ENCODE measurements at regions not wholly inside any gene's neighbourhood (a gene's known extent, or its start where the extent isn't known, plus 50 kb on each side); places are given as distances from the start of the nearest gene placed in this dataset.

GRCh38 chr6:99093456-99094190 is 145.9 kb upstream of the FBXL4 start:
- Mint-ChIP-seq H3K4me1 (ENCODE audit: low read depth, unreplicated experiment) (no peaks in the 10 kb centered on the region), H3K4me3 (ENCODE audit: low read depth, unreplicated experiment) (no peak overlapping the region), H3K9me3 (ENCODE audit: low read depth, unreplicated experiment) (no peaks in the 10 kb centered on the region), H3K36me3 (ENCODE audit: insufficient read depth, unreplicated experiment) (no peaks in the 10 kb centered on the region), H3K27ac (ENCODE audit: unreplicated experiment) (no peak overlapping the region), H3K27me3 (ENCODE audit: unreplicated experiment) (peaks cover 60% of the 10 kb centered on the region)
- DNase-seq: no peak
- BruUV-seq (replicated peaks): no TSS peak
- CTCF ChIA-PET: interaction anchor here (0.9 kb wide), 1 partner anchor 23 kb away, joined by 3 read pairs; no protein-coding TSS in a partner anchor
- intact Hi-C loops (cut with micrococcal nuclease; ENCODE audit: unreplicated experiment): no loop called here
- TF ChIP-seq, protein P1, sequence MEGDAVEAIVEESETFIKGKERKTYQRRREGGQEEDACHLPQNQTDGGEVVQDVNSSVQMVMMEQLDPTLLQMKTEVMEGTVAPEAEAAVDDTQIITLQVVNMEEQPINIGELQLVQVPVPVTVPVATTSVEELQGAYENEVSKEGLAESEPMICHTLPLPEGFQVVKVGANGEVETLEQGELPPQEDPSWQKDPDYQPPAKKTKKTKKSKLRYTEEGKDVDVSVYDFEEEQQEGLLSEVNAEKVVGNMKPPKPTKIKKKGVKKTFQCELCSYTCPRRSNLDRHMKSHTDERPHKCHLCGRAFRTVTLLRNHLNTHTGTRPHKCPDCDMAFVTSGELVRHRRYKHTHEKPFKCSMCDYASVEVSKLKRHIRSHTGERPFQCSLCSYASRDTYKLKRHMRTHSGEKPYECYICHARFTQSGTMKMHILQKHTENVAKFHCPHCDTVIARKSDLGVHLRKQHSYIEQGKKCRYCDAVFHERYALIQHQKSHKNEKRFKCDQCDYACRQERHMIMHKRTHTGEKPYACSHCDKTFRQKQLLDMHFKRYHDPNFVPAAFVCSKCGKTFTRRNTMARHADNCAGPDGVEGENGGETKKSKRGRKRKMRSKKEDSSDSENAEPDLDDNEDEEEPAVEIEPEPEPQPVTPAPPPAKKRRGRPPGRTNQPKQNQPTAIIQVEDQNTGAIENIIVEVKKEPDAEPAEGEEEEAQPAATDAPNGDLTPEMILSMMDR (IDR thresholded peaks at IDR 0.05; ENCODE audit: unreplicated experiment): no peak

DNA sequence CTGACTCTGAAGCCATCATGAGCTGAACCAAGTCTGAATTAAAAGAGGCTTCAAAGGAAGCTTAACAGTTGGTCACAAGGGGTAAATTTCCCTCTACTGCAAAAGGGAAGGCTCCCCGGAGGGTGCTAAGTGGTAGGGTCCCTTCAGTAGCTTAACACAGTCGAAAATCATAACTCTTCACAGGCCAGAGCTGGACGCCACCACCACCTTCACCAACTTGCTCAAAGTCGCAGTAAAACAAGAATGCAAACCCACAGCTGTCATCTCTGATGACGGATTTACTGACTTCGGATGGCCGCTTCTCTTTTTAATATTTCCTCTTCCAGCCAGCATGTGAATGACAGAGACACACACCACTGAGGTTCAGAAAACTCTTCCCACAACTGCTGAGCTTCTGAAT is 144.7 kb upstream of the FBXL4 start:
- H3K9me3 Mint-ChIP-seq (ENCODE audit: low read depth, unreplicated experiment): no peaks in the 10 kb centered on the region
- H3K4me3 Mint-ChIP-seq (ENCODE audit: low read depth, unreplicated experiment): no peak overlapping the region
- TF ChIP-seq, protein P1 (IDR thresholded peaks at IDR 0.05; ENCODE audit: unreplicated experiment): no peak
- CTCF ChIA-PET: interaction anchor here (0.9 kb wide), 1 partner anchor 24 kb away, joined by 3 read pairs; no protein-coding TSS in a partner anchor
- no peak overlapping the region for H3K27ac Mint-ChIP-seq (ENCODE audit: unreplicated experiment)
- H3K4me1 Mint-ChIP-seq (ENCODE audit: low read depth, unreplicated experiment): no peaks in the 10 kb centered on the region
- H3K36me3 Mint-ChIP-seq (ENCODE audit: insufficient read depth, unreplicated experiment): no peaks in the 10 kb centered on the region
- BruUV-seq (replicated peaks): no TSS peak
- H3K27me3 Mint-ChIP-seq (ENCODE audit: unreplicated experiment): peaks cover 60% of the 10 kb centered on the region
- no peak for DNase-seq
- intact Hi-C loops (cut with micrococcal nuclease; ENCODE audit: unreplicated experiment): no loop called here

DNA sequence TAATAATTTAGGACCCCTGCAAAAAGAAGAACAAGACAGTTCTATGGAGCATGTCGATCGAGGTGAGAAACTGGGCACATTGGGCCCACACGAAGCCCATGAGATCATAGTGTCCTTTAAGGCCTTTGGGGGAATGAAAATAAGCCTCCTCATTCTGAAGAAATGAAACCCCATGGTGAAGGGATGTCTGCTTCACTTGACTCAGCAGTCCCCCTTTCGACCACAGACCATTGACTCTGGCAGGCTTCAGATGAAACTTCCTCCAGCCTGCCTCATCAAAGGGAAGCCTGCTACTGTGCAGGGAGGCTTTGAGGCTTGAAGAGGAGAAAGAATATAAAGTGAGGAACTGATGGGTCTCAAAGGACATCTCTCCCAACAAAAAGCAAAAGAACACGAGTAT is 144.2 kb upstream of the FBXL4 start:
- Mint-ChIP-seq H3K4me1 (ENCODE audit: low read depth, unreplicated experiment) (no peaks in the 10 kb centered on the region), H3K27ac (ENCODE audit: unreplicated experiment) (no peak overlapping the region), H3K4me3 (ENCODE audit: low read depth, unreplicated experiment) (no peak overlapping the region), H3K27me3 (ENCODE audit: unreplicated experiment) (peaks cover 60% of the 10 kb centered on the region), H3K36me3 (ENCODE audit: insufficient read depth, unreplicated experiment) (no peaks in the 10 kb centered on the region), H3K9me3 (ENCODE audit: low read depth, unreplicated experiment) (no peaks in the 10 kb centered on the region)
- CTCF ChIA-PET: no interaction called here
- TF ChIP-seq, protein P1 (IDR thresholded peaks at IDR 0.05; ENCODE audit: unreplicated experiment): no peak
- DNase-seq: no peak
- intact Hi-C loops (cut with micrococcal nuclease; ENCODE audit: unreplicated experiment): no loop called here
- BruUV-seq (replicated peaks): no TSS peak

GRCh38 chr6:99080191-99080590 is 132.4 kb upstream of the FBXL4 start:
- TF ChIP-seq, protein P1 (IDR thresholded peaks at IDR 0.05; ENCODE audit: unreplicated experiment): no peak
- intact Hi-C loops (cut with micrococcal nuclease; ENCODE audit: unreplicated experiment): no loop called here
- BruUV-seq (replicated peaks): no TSS peak
- CTCF ChIA-PET: no interaction called here
- DNase-seq: peak; percentile 24
- H3K9me3 Mint-ChIP-seq (ENCODE audit: low read depth, unreplicated experiment): peaks cover 6% of the 10 kb centered on the region
- no peak overlapping the region for H3K4me3 Mint-ChIP-seq (ENCODE audit: low read depth, unreplicated experiment)
- H3K27me3 Mint-ChIP-seq (ENCODE audit: unreplicated experiment): peaks cover 79% of the 10 kb centered on the region
- H3K36me3 Mint-ChIP-seq (ENCODE audit: insufficient read depth, unreplicated experiment): no peaks in the 10 kb centered on the region
- no peak overlapping the region for H3K27ac Mint-ChIP-seq (ENCODE audit: unreplicated experiment)
- H3K4me1 Mint-ChIP-seq (ENCODE audit: low read depth, unreplicated experiment): peaks cover 7% of the 10 kb centered on the region

Data from Calu3 (cell line).